ENCODE measurements at regions not wholly inside any gene's neighbourhood (a gene's known extent, or its start where the extent isn't known, plus 50 kb on each side); places are given as distances from the start of the nearest gene placed in this dataset.

DNA sequence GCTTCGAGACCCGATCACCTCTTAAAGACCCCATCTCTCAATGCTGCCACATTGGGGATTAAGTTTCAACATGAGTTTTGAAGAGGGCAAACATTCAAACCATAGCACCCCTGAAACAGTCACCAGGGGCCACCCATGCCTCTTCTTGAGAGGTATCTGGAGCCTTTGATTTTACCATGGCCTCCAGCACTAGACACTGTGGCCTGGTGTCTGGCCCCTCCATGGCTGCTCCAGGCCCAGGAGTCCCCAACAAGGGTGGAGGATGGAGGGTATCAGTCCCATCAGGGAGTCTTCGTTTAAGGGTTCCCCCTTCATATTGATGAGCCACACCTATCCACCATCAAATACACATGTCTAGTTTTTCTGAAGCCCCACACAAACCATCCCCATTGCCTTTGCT, 66.5 kb upstream of the CDH5 start:
- intact Hi-C loops (cut with micrococcal nuclease), result no loop called here
- Histone ChIP-seq H3K36me3 (replicated peaks in 1 of 2; ENCODE audit: control extremely low read depth in 1 of 2, control insufficient read depth in 1 of 2, extremely low read depth in 1 of 2, insufficient read depth in 2 of 2, low read length in 1 of 2) (no peaks in the 10 kb centered on the region), H3K79me2 (ENCODE audit: control insufficient read depth, insufficient read depth, low read length) (no peaks in the 10 kb centered on the region), H3K4me3 (ENCODE audit: control extremely low read depth in 1 of 5, extremely low read depth in 1 of 5, insufficient read depth in 1 of 5, low read depth in 2 of 5, low read length in 4 of 5) (no peak overlapping the region), H3K27me3 (replicated peaks in 1 of 4; ENCODE audit: control extremely low read depth in 1 of 4, control insufficient read depth in 3 of 4, insufficient read depth in 4 of 4, low read length in 3 of 4) (no peaks in the 10 kb centered on the region), H4K20me1 (ENCODE audit: control insufficient read depth, insufficient read depth, low read length, poor library complexity, severe bottlenecking) (no peaks in the 10 kb centered on the region), H3K27ac (ENCODE audit: low read length in 2 of 2) (no peak overlapping the region), H3K9ac (ENCODE audit: low read length) (no peak overlapping the region), H3K4me2 (replicated peaks; ENCODE audit: low read depth, low read length, poor library complexity, severe bottlenecking) (no peak overlapping the region), H3K9me3 (ENCODE audit: control extremely low read depth in 1 of 3, control insufficient read depth in 2 of 3, insufficient read depth in 1 of 3, low read length in 2 of 3) (peaks cover 0 to 11% (median 0%) of the 10 kb centered on the region in 3 donors), H2AFZ (ENCODE audit: insufficient read depth, low read depth, low read length, poor library complexity, severe bottlenecking) (no peak overlapping the region), H3K4me1 (ENCODE audit: control insufficient read depth in 2 of 2, insufficient read depth in 2 of 2, low read length in 2 of 2) (peaks cover 0 to 3% of the 10 kb centered on the region in 2 donors)
- Mint-ChIP-seq H3K4me3 (no peak overlapping the region), H3K9me3 (ENCODE audit: insufficient read depth) (no peaks in the 10 kb centered on the region), H3K27me3 (peaks cover 9% of the 10 kb centered on the region), H3K27ac (no peak overlapping the region), H3K4me1 (no peaks in the 10 kb centered on the region)
- POLR2A ChIA-PET, result no interaction called here
- CTCF ChIA-PET, result no interaction called here
- TF ChIP-seq, protein P1, sequence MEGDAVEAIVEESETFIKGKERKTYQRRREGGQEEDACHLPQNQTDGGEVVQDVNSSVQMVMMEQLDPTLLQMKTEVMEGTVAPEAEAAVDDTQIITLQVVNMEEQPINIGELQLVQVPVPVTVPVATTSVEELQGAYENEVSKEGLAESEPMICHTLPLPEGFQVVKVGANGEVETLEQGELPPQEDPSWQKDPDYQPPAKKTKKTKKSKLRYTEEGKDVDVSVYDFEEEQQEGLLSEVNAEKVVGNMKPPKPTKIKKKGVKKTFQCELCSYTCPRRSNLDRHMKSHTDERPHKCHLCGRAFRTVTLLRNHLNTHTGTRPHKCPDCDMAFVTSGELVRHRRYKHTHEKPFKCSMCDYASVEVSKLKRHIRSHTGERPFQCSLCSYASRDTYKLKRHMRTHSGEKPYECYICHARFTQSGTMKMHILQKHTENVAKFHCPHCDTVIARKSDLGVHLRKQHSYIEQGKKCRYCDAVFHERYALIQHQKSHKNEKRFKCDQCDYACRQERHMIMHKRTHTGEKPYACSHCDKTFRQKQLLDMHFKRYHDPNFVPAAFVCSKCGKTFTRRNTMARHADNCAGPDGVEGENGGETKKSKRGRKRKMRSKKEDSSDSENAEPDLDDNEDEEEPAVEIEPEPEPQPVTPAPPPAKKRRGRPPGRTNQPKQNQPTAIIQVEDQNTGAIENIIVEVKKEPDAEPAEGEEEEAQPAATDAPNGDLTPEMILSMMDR (IDR thresholded peaks at IDR 0.05), result no peak
- no peak for TF ChIP-seq EZH2 (IDR thresholded peaks at IDR 0.05; ENCODE audit: borderline replicate concordance, insufficient read depth, low read depth, low read length, poor library complexity, severe bottlenecking)
- DNase-seq (no peak), ATAC-seq (ENCODE audit: low read depth) (no peak)
- WGBS (ENCODE audit: insufficient coverage), result 100% methylated on average over 1 of the region's 3 CpGs

DNA sequence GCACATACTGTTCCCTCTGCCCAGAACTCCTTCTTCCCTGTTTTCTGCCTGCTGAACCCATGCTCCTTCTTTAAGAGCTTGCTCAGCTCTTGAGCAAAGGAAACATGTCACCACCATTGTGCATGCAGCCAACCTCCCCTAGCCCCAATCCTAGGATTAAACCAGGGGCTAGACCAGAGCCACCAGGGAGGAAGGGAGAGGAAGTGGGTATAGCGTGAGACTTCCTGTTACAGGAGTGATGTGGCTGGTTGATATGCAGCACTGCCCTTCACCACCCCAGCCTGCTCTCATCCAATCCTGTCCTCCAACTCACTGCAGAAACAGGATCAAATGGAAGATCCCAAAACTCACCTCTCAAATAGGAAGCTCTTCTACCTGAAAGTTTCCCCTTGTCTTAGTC, 67.1 kb upstream of the CDH5 start:
- H4K20me1 ChIP-seq (ENCODE audit: control insufficient read depth, insufficient read depth, low read length, poor library complexity, severe bottlenecking), result no peaks in the 10 kb centered on the region
- no peak overlapping the region for H3K4me2 ChIP-seq (replicated peaks; ENCODE audit: low read depth, low read length, poor library complexity, severe bottlenecking)
- no peaks in the 10 kb centered on the region for H3K79me2 ChIP-seq (ENCODE audit: control insufficient read depth, insufficient read depth, low read length)
- Mint-ChIP-seq H3K27ac (no peak overlapping the region), H3K4me1 (no peaks in the 10 kb centered on the region), H3K9me3 (ENCODE audit: insufficient read depth) (no peaks in the 10 kb centered on the region), H3K27me3 (peaks cover 11% of the 10 kb centered on the region), H3K4me3 (no peak overlapping the region)
- ChIA-PET CTCF (no interaction called here), POLR2A (no interaction called here)
- ATAC-seq (ENCODE audit: low read depth) (no peak), DNase-seq (no peak)
- H2AFZ ChIP-seq (ENCODE audit: insufficient read depth, low read depth, low read length, poor library complexity, severe bottlenecking), result no peak overlapping the region
- no peak overlapping the region for H3K27ac ChIP-seq (ENCODE audit: low read length in 2 of 2)
- no CpG with 5 or more reads among the region's 1 CpG for WGBS (ENCODE audit: insufficient coverage)
- no peak overlapping the region for H3K4me3 ChIP-seq (ENCODE audit: control extremely low read depth in 1 of 5, extremely low read depth in 1 of 5, insufficient read depth in 1 of 5, low read depth in 2 of 5, low read length in 4 of 5)
- H3K4me1 ChIP-seq (ENCODE audit: control insufficient read depth in 2 of 2, insufficient read depth in 2 of 2, low read length in 2 of 2), result peaks cover 0 to 3% of the 10 kb centered on the region in 2 donors
- no peak overlapping the region for H3K9ac ChIP-seq (ENCODE audit: low read length)
- intact Hi-C loops (cut with micrococcal nuclease), result no loop called here
- H3K36me3 ChIP-seq (replicated peaks in 1 of 2; ENCODE audit: control extremely low read depth in 1 of 2, control insufficient read depth in 1 of 2, extremely low read depth in 1 of 2, insufficient read depth in 2 of 2, low read length in 1 of 2), result no peaks in the 10 kb centered on the region
- H3K9me3 ChIP-seq (ENCODE audit: control extremely low read depth in 1 of 3, control insufficient read depth in 2 of 3, insufficient read depth in 1 of 3, low read length in 2 of 3), result peaks cover 0 to 11% (median 0%) of the 10 kb centered on the region in 3 donors
- H3K27me3 ChIP-seq (replicated peaks in 1 of 4; ENCODE audit: control extremely low read depth in 1 of 4, control insufficient read depth in 3 of 4, insufficient read depth in 4 of 4, low read length in 3 of 4), result no peaks in the 10 kb centered on the region
- TF ChIP-seq EZH2 (IDR thresholded peaks at IDR 0.05; ENCODE audit: borderline replicate concordance, insufficient read depth, low read depth, low read length, poor library complexity, severe bottlenecking), result no peak
- TF ChIP-seq, protein P1 (IDR thresholded peaks at IDR 0.05), result no peak
